Daoy (cell line): ENCODE measurements at regions not wholly inside any gene's neighbourhood (a gene's known extent, or its start where the extent isn't known, plus 50 kb on each side); places are given as distances from the start of the nearest gene placed in this dataset.
A peak's percentile ranks its signal among the peaks of the same experiment; 100 is the strongest.
"Not testable (repeated sequence)": the region's sequence is repeated elsewhere in the genome, so short reads cannot be mapped to it uniquely, and the experiment has no call there.

Experiments
- DNase-seq: peaks from one replicate; pipeline ENCODE4 v3.0.0-alpha.2; 2015; ENCODE audit warnings: low read depth

DNA sequence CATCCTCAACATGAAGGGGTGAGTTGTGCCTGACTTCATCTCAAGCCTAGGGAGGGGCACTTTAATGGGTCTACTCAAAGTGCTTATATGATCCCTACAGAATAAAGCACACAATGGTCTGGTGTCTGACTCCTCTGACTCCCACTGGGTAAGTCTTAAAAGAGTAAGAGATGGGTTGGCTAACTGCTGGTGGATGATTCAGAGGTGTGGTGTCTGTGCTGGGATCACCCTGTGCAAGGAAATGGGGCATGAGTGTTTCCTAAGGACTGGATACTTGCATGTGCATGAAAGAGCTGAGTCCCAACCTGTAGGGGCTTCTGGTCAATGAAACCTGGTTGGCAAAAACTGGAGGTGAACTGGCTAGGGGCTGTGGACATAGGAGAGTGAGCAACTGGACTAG lies 158.8 kb downstream of the IL20RB start:
- DNase-seq, result no peak

GRCh38 chr3:137121704-137122314 lies 164.0 kb downstream of the IL20RB start:
- DNase-seq, result peak; percentile 33

- DNase-seq, result no peak
Measured at GRCh38 chr3:137131081-137131480, 173.3 kb downstream of the IL20RB start.

DNA sequence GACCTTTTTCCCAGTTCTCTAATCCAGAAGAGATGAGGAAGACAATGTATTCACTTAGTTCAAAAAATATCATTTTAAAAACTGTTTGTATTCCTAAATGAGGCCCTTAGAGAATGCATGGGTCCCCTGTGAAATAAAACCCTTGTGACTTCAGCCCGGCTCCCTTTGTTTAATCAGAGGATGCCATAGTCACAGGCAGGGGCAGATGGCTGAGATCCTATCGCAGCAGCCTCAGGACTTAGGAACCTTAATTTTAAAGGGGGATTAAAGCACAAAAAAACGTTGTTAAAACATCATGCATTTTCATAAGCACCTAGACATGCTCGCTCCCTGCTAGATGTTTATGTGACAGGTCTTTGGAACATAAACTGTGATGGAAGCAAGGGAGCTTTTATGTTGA lies 176.6 kb downstream of the IL20RB start:
- DNase-seq, result no peak

DNA sequence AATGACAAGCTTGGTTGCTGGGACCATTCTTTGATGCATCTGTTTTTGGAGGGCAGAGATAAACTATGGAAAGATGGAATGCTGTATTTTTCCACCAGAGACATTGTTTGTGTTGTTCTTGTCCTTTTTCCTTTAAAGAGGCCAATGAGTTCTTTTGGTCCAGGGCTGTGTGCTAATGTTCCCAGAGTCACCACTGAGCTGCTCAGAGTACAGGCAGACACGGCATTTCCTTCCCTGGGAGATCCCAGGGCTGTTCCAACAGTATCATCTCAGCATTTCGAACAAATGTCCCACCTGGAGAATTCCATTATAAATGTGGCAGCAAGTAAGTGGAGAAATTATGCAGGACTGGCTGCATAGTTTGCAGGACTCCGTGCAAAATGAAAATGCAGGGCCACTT lies 190.6 kb downstream of the IL20RB start:
- no peak for DNase-seq

DNA sequence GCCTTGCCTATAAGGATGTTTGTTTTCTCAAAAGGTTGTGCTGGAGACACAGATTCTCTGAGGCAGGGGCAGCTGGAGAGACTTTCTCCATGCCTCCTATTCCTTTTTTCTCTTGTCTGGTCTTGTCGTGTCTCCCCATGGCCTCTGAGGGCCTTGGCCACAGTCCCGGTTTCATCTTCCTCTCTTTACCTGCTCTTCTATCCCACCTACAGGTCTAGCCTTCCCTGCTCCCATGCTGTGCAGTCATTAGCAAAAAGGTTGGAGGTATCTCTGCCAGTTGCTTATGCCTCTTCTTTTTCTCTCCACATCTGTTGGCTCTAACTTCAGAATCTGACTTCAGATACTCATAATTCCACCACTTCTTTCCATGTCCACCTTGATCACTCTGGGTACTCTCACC lies 191.1 kb downstream of the IL20RB start:
- no peak for DNase-seq

DNA sequence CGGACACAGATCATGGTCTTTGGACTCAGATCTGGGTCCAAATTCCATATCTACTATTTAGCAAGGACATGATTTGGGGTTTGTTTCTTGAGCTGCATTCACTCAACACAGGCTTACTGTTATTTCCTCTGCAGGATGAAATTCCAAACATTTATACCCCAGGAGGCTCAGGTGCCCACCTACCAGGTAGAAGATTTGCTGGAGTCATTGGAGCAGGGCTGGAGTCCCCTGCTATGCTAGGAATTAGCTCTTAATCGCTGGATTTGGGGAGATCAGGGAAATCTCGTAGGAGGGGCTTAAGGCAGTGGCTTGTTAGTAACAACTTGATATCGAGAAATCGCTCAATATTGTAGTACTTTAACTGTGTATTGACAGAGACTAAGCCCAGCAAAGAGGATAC lies 193.0 kb downstream of the IL20RB start:
- DNase-seq, result no peak

- not testable (repeated sequence) for DNase-seq
Measured at GRCh38 chr3:137153046-137153445, 195.3 kb downstream of the IL20RB start.

GRCh38 chr3:137163241-137163871 lies 205.6 kb downstream of the IL20RB start:
- no peak for DNase-seq

- DNase-seq, result no peak
Measured at GRCh38 chr3:137163958-137164357, 206.2 kb downstream of the IL20RB start.

DNA sequence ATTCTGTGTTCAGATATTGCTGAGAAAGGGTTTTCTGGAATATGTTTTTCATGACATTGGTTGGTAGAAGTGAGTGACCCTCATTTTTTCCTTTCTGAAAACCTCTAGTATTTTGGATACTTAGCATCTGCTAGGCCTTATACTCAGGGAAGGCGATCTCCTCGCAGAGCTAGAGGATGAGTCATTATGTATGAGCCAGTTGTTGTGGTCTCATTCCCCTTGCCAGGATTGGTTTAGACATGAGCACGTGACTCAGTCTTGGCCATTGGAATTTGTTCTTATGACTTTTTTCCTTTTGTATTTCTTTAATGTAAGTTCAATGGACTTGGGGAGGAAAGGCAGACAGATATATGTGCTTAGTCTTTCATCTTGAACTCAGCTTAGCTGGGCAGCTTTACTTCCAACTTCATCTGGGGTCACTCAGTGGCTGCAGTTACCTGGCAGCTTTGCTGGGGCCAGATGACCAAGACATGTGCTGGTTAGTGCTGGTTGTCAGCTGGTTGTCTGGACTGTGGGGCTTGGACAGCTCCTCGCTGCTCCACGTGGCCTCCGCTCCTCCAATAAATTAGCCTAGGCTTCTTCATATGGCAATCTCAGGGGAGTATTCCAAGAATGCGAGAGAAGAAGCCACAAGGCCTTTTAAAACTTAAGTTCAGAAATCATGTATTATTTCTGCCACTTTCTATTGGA lies 207.5 kb downstream of the IL20RB start:
- peak; percentile 44 for DNase-seq

- DNase-seq, result no peak
Measured at GRCh38 chr3:137171834-137172603, 214.2 kb downstream of the IL20RB start.

DNA sequence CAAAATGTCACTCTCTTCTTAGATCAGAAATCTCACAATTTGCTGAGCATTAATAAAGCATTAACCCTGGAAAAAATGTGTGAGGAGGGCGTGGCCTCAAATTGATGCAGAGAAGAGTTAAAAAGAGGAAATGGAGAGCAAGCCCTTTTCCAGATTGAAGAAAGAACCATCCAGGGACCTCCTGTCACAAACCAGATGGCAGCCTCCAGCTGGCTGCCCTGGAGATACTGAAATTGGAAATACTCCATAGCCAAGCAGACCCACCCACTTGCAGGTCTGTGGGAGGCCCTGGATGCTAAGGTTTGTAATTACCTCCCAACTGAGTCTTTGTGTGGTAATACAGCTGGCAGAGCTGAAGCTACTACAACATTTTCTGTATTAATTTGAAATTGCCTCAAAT lies 214.9 kb downstream of the IL20RB start:
- DNase-seq, result no peak

DNA sequence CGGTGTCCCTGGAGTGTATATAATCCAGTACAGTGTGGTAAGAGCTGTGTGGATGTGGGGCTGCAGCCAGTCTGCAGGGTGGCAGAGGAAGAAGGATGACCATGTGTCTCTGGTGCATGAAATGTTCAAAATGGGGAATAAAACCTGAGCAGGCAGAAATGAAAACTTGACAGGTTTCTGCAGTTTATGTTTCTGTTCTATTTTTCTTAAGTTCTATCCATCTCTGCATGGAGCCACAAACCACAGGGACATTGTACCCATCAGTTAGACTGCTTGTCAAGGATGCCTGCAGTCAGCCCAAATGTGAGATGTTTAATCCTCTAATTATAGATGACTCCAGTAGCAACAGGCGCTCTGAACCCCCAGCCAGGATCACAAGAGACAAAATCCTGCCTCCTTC lies 216.7 kb downstream of the IL20RB start:
- DNase-seq, result no peak

- no peak for DNase-seq
Measured at GRCh38 chr3:137180220-137180619, 222.4 kb downstream of the IL20RB start.

DNA sequence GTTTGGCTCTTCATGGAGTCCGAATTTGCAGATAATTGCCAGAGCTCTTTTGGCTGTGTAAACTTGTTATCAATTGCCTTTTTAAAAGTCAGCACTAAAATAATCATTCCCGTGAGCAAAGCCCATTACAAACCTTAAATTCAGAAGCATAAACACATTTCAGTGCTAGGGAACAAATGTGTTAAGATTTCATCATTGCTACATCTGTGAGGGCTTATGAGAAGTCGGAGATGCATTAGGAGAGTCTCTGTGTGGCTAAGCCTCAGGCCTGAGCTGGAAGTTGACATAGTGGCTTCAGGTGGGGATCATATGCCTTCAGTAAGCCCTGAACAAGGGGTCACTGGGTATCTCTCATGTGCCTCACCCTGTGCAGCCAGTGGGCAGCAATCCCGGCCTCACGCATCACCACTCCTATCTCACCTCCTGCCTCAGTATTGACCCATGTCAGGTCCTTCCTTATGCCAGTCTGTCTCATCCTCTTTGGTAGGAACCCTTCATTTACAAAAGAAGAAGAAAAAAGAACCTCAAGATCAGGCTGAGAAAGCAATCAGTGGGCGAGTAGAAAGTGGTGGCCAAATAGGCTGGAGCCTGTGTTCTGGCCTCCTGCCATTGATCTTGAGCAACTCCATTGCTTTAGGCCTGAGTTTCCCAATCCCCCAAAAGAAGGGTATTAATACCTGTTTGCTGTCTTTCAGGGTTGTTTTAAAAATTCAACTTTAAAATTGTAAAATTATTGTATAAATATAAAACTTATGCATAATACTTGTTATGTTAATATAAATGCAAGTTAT lies 233.5 kb downstream of the IL20RB start:
- DNase-seq, result no peak

DNA sequence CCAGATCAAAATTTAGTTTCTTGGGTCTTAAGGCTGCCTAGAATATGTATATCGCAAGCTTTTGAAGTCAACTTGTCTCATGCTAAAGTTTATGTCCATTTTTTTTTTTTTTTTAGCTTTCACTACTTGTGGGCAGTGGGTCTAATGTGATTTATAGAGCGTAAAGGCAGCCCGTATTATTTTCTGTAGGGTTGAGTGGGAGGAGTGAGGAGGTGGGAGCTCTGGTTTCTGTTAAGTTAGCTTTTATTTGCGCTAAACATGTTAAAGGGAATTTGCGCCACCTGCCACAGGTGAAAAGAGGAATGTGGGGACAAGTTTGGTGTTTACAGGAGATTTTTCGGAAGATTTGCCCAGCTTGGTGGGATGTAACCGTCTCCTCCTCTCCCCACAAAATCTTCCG lies 234.2 kb downstream of the IL20RB start:
- no peak for DNase-seq

DNA sequence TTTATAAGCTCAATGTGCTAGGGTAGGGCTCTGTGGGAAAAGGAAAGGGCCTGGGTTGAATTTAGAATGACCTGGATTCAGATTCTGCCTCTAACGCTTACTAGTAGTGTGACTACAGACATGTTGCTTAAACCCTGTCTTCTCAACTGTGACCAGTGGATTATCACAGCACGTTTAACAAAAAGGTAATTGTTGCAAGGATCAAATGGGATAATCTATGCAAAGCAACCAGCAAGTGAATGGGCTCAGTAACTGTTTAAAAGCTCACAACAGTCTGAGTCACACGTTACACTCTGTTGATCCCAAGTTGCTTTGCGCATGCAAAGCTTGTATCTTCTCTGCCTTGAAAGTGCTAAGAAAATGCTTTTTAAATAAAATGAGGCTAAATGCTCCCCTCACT lies 236.5 kb downstream of the IL20RB start:
- no peak for DNase-seq

DNA sequence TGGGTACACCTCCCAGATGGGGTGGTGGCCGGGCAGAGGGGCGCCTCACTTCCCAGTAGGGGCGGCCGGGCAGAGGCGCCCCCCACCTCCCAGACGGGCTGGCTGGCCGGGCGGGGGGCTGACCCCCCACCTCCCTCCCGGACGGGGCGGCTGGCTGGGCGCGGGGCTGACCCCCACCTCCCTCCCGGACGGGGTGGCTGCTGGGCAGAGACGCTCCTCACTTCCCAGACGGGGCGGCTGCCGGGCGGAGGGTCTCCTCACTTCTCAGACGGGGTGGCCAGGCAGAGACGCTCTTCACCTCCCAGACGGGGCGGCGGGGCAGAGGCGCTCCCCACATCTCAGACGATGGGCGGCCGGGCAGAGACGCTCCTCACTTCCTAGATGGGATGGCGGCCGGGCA lies 240.6 kb downstream of the IL20RB start:
- DNase-seq, result not testable (repeated sequence)

GRCh38 chr3:137199678-137200077 lies 241.9 kb downstream of the IL20RB start:
- no peak for DNase-seq

DNA sequence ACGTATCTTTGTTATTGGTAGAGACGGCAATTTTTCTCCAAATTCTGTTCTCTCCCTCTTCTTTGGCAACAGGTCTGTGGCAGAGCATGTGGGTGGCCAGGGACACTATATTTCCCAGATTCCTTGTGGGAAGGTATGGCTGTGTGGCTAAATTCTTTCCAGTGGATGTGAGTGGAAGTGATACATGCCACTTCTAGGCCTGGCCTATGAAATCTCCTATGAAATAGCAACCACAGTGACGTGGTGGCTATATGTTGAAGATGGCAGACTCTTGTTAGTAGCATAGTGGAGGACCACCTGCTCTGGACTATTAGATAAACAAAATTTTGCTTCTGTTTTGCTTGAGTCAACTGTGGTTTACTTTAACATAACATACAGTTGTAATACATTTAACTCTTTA lies 243.3 kb downstream of the IL20RB start:
- DNase-seq, result no peak

GRCh38 chr3:137202941-137203340 lies 245.2 kb downstream of the IL20RB start:
- no peak for DNase-seq
